ENCODE measurements at regions not wholly inside any gene's neighbourhood (a gene's known extent, or its start where the extent isn't known, plus 50 kb on each side); places are given as distances from the start of the nearest gene placed in this dataset.

DNA sequence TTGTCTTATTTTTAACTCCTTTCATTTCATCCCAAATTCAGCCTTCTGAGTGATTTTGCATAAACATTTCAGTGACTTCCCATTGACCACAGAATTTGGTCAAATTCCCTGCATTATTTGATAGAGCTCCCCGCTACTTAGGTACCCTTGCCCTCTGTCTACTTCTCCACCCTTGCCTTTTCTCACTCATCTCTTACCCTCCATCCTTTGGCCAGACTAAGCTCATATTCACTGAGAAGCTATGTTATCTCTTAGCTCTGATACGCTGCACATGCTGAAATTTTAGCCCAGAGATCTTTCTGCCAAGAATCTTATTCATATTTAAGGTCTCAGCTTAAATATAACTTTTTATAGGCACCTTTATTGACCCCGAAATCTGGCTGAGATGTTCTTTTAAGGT lies 1031.9 kb downstream of the ADGRL3 start:
- Histone ChIP-seq H3F3A (ENCODE audit: insufficient read depth, low read length) (no peaks in the 10 kb centered on the region), H3K4me2 (ENCODE audit: low read depth, low read length) (no peak overlapping the region), H3K9me3 (replicated peaks; ENCODE audit: insufficient read depth, low read length) (no peaks in the 10 kb centered on the region), H3K27ac (ENCODE audit: low read length) (no peak overlapping the region), H3K27me3 (replicated peaks; ENCODE audit: insufficient read depth, low read length) (no peaks in the 10 kb centered on the region), H3K4me1 (ENCODE audit: low read length) (no peaks in the 10 kb centered on the region), H3K79me2 (ENCODE audit: low read length) (no peaks in the 10 kb centered on the region), H2AFZ (ENCODE audit: low read length) (no peak overlapping the region), H4K20me1 (ENCODE audit: insufficient read depth, low read length) (no peaks in the 10 kb centered on the region), H3K4me3 (ENCODE audit: low read length) (no peak overlapping the region), H3K36me3 (replicated peaks; ENCODE audit: insufficient read depth, low read length) (no peaks in the 10 kb centered on the region), H3K9ac (ENCODE audit: low read length) (no peak overlapping the region), H3K9me2 (replicated peaks; ENCODE audit: insufficient read depth, low read length) (no peaks in the 10 kb centered on the region)
- no peak for DNase-seq
- TF ChIP-seq EZH2 (optimal IDR thresholded peaks at IDR 0.05; ENCODE audit: low read depth, low read length): no peak
- TF ChIP-seq EZH2phosphoT487 (IDR thresholded peaks at IDR 0.05; ENCODE audit: low read length): no peak
- TF ChIP-seq, protein P1, sequence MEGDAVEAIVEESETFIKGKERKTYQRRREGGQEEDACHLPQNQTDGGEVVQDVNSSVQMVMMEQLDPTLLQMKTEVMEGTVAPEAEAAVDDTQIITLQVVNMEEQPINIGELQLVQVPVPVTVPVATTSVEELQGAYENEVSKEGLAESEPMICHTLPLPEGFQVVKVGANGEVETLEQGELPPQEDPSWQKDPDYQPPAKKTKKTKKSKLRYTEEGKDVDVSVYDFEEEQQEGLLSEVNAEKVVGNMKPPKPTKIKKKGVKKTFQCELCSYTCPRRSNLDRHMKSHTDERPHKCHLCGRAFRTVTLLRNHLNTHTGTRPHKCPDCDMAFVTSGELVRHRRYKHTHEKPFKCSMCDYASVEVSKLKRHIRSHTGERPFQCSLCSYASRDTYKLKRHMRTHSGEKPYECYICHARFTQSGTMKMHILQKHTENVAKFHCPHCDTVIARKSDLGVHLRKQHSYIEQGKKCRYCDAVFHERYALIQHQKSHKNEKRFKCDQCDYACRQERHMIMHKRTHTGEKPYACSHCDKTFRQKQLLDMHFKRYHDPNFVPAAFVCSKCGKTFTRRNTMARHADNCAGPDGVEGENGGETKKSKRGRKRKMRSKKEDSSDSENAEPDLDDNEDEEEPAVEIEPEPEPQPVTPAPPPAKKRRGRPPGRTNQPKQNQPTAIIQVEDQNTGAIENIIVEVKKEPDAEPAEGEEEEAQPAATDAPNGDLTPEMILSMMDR (IDR thresholded peaks at IDR 0.05; ENCODE audit: low read length): no peak

DNA sequence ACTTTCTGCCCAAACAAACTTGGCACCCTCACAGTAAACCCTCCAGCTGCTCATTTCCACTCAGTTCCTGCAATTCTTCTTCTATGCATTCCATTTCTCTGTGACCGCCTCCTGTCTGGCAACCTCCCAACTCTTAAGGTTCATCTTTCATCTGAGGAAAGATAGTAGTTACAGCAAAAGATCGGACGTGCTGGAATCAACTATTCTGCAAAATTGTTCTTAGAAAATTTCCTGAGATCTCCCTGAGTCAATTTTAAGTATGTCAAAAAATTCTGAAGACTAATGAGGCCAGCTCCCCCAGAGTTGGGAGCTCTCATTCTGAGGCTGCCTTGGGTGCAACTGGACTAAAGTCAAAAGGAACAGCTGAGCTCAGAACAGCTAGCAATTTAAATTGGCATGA lies 1026.0 kb downstream of the ADGRL3 start:
- no peak overlapping the region for H3K27ac ChIP-seq (ENCODE audit: low read length)

DNA sequence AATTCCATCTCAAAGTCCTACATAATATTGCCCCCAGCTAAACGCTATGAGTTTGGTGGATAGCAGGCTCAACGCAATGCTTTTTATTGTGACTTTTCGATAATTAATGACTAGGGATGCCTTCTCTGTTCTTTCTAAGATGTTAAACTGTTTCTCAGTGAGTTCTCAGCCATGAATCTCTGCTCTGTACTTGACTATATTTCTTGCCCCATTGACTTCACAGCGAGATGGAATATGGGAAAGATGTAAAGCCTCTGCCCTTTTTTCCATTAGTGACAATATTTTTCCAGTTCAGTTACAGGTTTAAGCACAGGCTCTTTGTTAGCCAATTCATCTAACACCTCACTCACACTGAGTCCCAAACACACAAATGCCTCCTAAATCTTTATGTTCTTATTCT lies 1022.0 kb downstream of the ADGRL3 start:
- H2AFZ ChIP-seq (ENCODE audit: low read length): no peak overlapping the region
- no peaks in the 10 kb centered on the region for H3K36me3 ChIP-seq (replicated peaks; ENCODE audit: insufficient read depth, low read length)
- no peaks in the 10 kb centered on the region for H3K9me2 ChIP-seq (replicated peaks; ENCODE audit: insufficient read depth, low read length)
- no peaks in the 10 kb centered on the region for H3K9me3 ChIP-seq (replicated peaks; ENCODE audit: insufficient read depth, low read length)
- no peaks in the 10 kb centered on the region for H4K20me1 ChIP-seq (ENCODE audit: insufficient read depth, low read length)
- H3K9ac ChIP-seq (ENCODE audit: low read length): no peak overlapping the region
- no peaks in the 10 kb centered on the region for H3K27me3 ChIP-seq (replicated peaks; ENCODE audit: insufficient read depth, low read length)
- no peak for TF ChIP-seq EZH2phosphoT487 (IDR thresholded peaks at IDR 0.05; ENCODE audit: low read length)
- TF ChIP-seq EZH2 (optimal IDR thresholded peaks at IDR 0.05; ENCODE audit: low read depth, low read length): no peak
- TF ChIP-seq, protein P1 (IDR thresholded peaks at IDR 0.05; ENCODE audit: low read length): no peak
- H3K4me1 ChIP-seq (ENCODE audit: low read length): no peaks in the 10 kb centered on the region
- no peak for DNase-seq
- H3K4me2 ChIP-seq (ENCODE audit: low read depth, low read length): no peak overlapping the region
- no peaks in the 10 kb centered on the region for H3K79me2 ChIP-seq (ENCODE audit: low read length)
- H3K4me3 ChIP-seq (ENCODE audit: low read length): no peak overlapping the region
- no peak overlapping the region for H3K27ac ChIP-seq (ENCODE audit: low read length)
- no peaks in the 10 kb centered on the region for H3F3A ChIP-seq (ENCODE audit: insufficient read depth, low read length)

More for the DNA sequence above, 1026.0 kb downstream of the ADGRL3 start:
- no peaks in the 10 kb centered on the region for H3K79me2 ChIP-seq (ENCODE audit: low read length)
- no peaks in the 10 kb centered on the region for H3K4me1 ChIP-seq (ENCODE audit: low read length)
- TF ChIP-seq, protein P1 (IDR thresholded peaks at IDR 0.05; ENCODE audit: low read length): no peak
- TF ChIP-seq EZH2 (optimal IDR thresholded peaks at IDR 0.05; ENCODE audit: low read depth, low read length) (no peak), EZH2phosphoT487 (IDR thresholded peaks at IDR 0.05; ENCODE audit: low read length) (no peak)
- H4K20me1 ChIP-seq (ENCODE audit: insufficient read depth, low read length): no peaks in the 10 kb centered on the region
- H2AFZ ChIP-seq (ENCODE audit: low read length): no peak overlapping the region
- H3K36me3 ChIP-seq (replicated peaks; ENCODE audit: insufficient read depth, low read length): no peaks in the 10 kb centered on the region
- H3K9ac ChIP-seq (ENCODE audit: low read length): no peak overlapping the region
- no peaks in the 10 kb centered on the region for H3K9me2 ChIP-seq (replicated peaks; ENCODE audit: insufficient read depth, low read length)
- H3K4me2 ChIP-seq (ENCODE audit: low read depth, low read length): no peak overlapping the region
- H3K27me3 ChIP-seq (replicated peaks; ENCODE audit: insufficient read depth, low read length): no peaks in the 10 kb centered on the region
- H3K9me3 ChIP-seq (replicated peaks; ENCODE audit: insufficient read depth, low read length): no peaks in the 10 kb centered on the region
- no peak overlapping the region for H3K4me3 ChIP-seq (ENCODE audit: low read length)
- no peaks in the 10 kb centered on the region for H3F3A ChIP-seq (ENCODE audit: insufficient read depth, low read length)
- DNase-seq: no peak
